Liver (tissue), 8 donors: ENCODE measurements at regions not wholly inside any gene's neighbourhood (a gene's known extent, or its start where the extent isn't known, plus 50 kb on each side); places are given as distances from the start of the nearest gene placed in this dataset.

ENCODE experiments used
- DNase-seq: peaks from one replicate; pipeline ENCODE4 v3.0.0-alpha.2; 2017; ENCODE audit warnings: low spot score
- H3K27ac ChIP-seq, 2 donors: one replicate each; pipeline ENCODE4 v1.7.0; 2013; ENCODE audit warnings: inconsistent platforms in 2 of 2, low read length in 2 of 2, control low read depth in 1 of 2, low read depth in 1 of 2, mild to moderate bottlenecking in 1 of 2
- H3K27me3 ChIP-seq, 4 donors: one replicate each; pipeline versions ENCODE4 v1.6.1 to v1.7.0; 2013; ENCODE audit warnings: low read length in 3 of 4, inconsistent platforms in 1 of 4, mild to moderate bottlenecking in 1 of 4, moderate library complexity in 1 of 4; ENCODE audit not compliant: control insufficient read depth in 4 of 4, insufficient read depth in 4 of 4
- H3K36me3 ChIP-seq, 4 donors: one replicate each; pipeline versions ENCODE4 v1.6.1 to v1.7.0; 2013; ENCODE audit warnings: low read length in 3 of 4, mild to moderate bottlenecking in 3 of 4, low read depth in 1 of 4, moderate library complexity in 1 of 4; ENCODE audit not compliant: control insufficient read depth in 4 of 4, insufficient read depth in 3 of 4
- H3K4me1 ChIP-seq, 4 donors: one replicate each; pipeline versions ENCODE4 v1.6.1 to v1.7.0; 2013; ENCODE audit warnings: low read length in 3 of 4, mild to moderate bottlenecking in 3 of 4, moderate library complexity in 1 of 4; ENCODE audit not compliant: control insufficient read depth in 4 of 4, insufficient read depth in 4 of 4
- H3K4me3 ChIP-seq, 3 donors: one replicate each; pipeline versions ENCODE4 v1.6.1 to v1.7.0; 2013; ENCODE audit warnings: low read length in 3 of 3, control low read depth in 1 of 3, low read depth in 1 of 3, mild to moderate bottlenecking in 1 of 3
- H3K9ac ChIP-seq, 2 donors: one replicate each; pipeline ENCODE4 v1.7.0; 2013; ENCODE audit warnings: low read length in 2 of 2, mild to moderate bottlenecking in 2 of 2, moderate library complexity in 2 of 2, control low read depth in 1 of 2, low read depth in 1 of 2
- H3K9me3 ChIP-seq, 4 donors: one replicate each; pipeline versions ENCODE4 v1.6.1 to v1.7.0; 2013; ENCODE audit warnings: low read length in 3 of 4; ENCODE audit not compliant: control insufficient read depth in 4 of 4
- ATF3 ChIP-seq: IDR thresholded peaks from 2 replicates; pipeline ENCODE4 v1.6.1; 2016; ENCODE audit warnings: antibody characterized with exemption
- CTCF ChIP-seq: fragments of 150-350 bp; IDR thresholded peaks from 2 replicates; pipeline ENCODE4 v1.5.1; 2017; ENCODE audit warnings: improper control_type of control experiment, low read depth, low read length; ENCODE audit not compliant: missing input control
- EGR1 ChIP-seq, 2 donors: IDR thresholded peaks; 2 replicates each; pipeline ENCODE4 v1.6.1; 2016 to 2018; ENCODE audit warnings: antibody characterized with exemption in 2 of 2, low read depth in 2 of 2
- FOXA1 ChIP-seq: IDR thresholded peaks from 2 replicates; pipeline ENCODE4 v1.6.1; 2016; ENCODE audit warnings: antibody characterized with exemption
- FOXA2 ChIP-seq: IDR thresholded peaks from 2 replicates; pipeline ENCODE4 v1.6.1; 2016; ENCODE audit warnings: antibody characterized with exemption
- GABPA ChIP-seq, 2 donors: IDR thresholded peaks in 1 of 2; conservative IDR thresholded peaks in 1 of 2; 2 replicates each; pipeline ENCODE4 v1.6.1; 2016; ENCODE audit warnings: antibody characterized with exemption in 2 of 2, mild to moderate bottlenecking in 1 of 2, moderate library complexity in 1 of 2
- HNF4A ChIP-seq, 2 donors: conservative IDR thresholded peaks; 2 replicates each; pipeline ENCODE4 v1.6.1; 2016; ENCODE audit warnings: antibody characterized with exemption in 2 of 2, mild to moderate bottlenecking in 2 of 2
- HNF4G ChIP-seq: IDR thresholded peaks from 2 replicates; pipeline ENCODE4 v1.6.1; 2016; ENCODE audit warnings: antibody characterized with exemption
- JUND ChIP-seq, 2 donors: IDR thresholded peaks; 2 replicates each; pipeline ENCODE4 v1.6.1; 2016; ENCODE audit warnings: antibody characterized with exemption in 2 of 2
- MAX ChIP-seq: IDR thresholded peaks from 2 replicates; pipeline ENCODE4 v1.6.1; 2016; ENCODE audit warnings: antibody characterized with exemption
- NR2F2 ChIP-seq: IDR thresholded peaks from 2 replicates; pipeline ENCODE4 v1.6.1; 2016; ENCODE audit warnings: antibody characterized with exemption
- RAD21 ChIP-seq, 2 donors: IDR thresholded peaks; 2 replicates each; pipeline ENCODE4 v1.6.1; 2016; ENCODE audit warnings: antibody characterized with exemption in 2 of 2, mild to moderate bottlenecking in 2 of 2
- REST ChIP-seq: IDR thresholded peaks from 2 replicates; pipeline ENCODE4 v1.6.1; 2016; ENCODE audit warnings: antibody characterized with exemption, mild to moderate bottlenecking
- RXRA ChIP-seq, 2 donors: IDR thresholded peaks; 2 replicates each; pipeline ENCODE4 v1.6.1; 2017 to 2018; ENCODE audit warnings: antibody characterized with exemption in 2 of 2, mild to moderate bottlenecking in 1 of 2
- SP1 ChIP-seq: IDR thresholded peaks from 2 replicates; pipeline ENCODE4 v1.6.1; 2018; ENCODE audit warnings: antibody characterized with exemption, mild to moderate bottlenecking
- TAF1 ChIP-seq: conservative IDR thresholded peaks from 2 replicates; pipeline ENCODE4 v1.6.1; 2016; ENCODE audit warnings: antibody characterized with exemption, mild to moderate bottlenecking
- YY1 ChIP-seq: IDR thresholded peaks from 2 replicates; pipeline ENCODE4 v1.6.1; 2016; ENCODE audit warnings: antibody characterized with exemption, mild to moderate bottlenecking
- ZBTB33 ChIP-seq: IDR thresholded peaks from 2 replicates; pipeline ENCODE4 v1.6.1; 2016; ENCODE audit warnings: antibody characterized with exemption
- WGBS: extraction: QIAGEN DNeasy Blood & Tissue Kit; methylation state at CpG from one replicate; pipeline ENCODE4 v1.1.7; 2013; 5-methylcytosine and 5-hydroxymethylcytosine counted together
- donor health status: healthy.
- donor health status: healthy.
- donor health status: healthy.
- donor health status: healthy.
- donor health status: healthy.

GRCh38 chr4:152229782-152230289 is 306.1 kb downstream of the FBXW7 start:
- Histone ChIP-seq H3K4me1 (no peaks in the 10 kb centered on the region), H3K27me3 (no peaks in the 10 kb centered on the region), H3K9ac (no peak overlapping the region), H3K4me3 (no peak overlapping the region), H3K27ac (no peak overlapping the region), H3K9me3 (no peaks in the 10 kb centered on the region), H3K36me3 (no peaks in the 10 kb centered on the region)
- WGBS: 90% methylated on average over 6 of the region's 6 CpGs
- DNase-seq: no peak
- TF ChIP-seq TAF1: no peak
- no peak for TF ChIP-seq CTCF
- TF ChIP-seq YY1: no peak
- TF ChIP-seq HNF4G: no peak
- TF ChIP-seq ZBTB33: no peak
- TF ChIP-seq MAX: no peak
- TF ChIP-seq FOXA1: no peak
- TF ChIP-seq FOXA2: no peak
- no peak for TF ChIP-seq EGR1 (IDR thresholded peaks at IDR 0.05; ENCODE audit: low read depth in 2 of 2)
- TF ChIP-seq ATF3: no peak
- no peak for TF ChIP-seq JUND (IDR thresholded peaks at IDR 0.05)
- TF ChIP-seq NR2F2: no peak
- TF ChIP-seq SP1: no peak
- TF ChIP-seq RXRA (IDR thresholded peaks at IDR 0.05): no peak
- no peak for TF ChIP-seq HNF4A (conservative IDR thresholded peaks at IDR 0.05)
- TF ChIP-seq GABPA (IDR thresholded peaks at IDR 0.05 in 1 of 2, conservative IDR thresholded peaks at IDR 0.05 in 1 of 2): no peak
- TF ChIP-seq REST: no peak
- no peak for TF ChIP-seq RAD21 (IDR thresholded peaks at IDR 0.05)
